Calu3 (cell line): ENCODE measurements at regions not wholly inside any gene's neighbourhood (a gene's known extent, or its start where the extent isn't known, plus 50 kb on each side); places are given as distances from the start of the nearest gene placed in this dataset.

Experiments
- BruUV-seq: library from RNA; stranded (reverse); fragments of 400-500 nt; replicated peaks from 2 replicates; lab custom pipeline; 2021; lab: Mats Ljungman, UMichigan
- CTCF ChIA-PET: fragments of 300-600 bp; sonication (Branson Sonifier 250); formaldehyde crosslinking; loops from one replicate; lab custom pipeline; 2022; ENCODE audit warnings: antibody characterized with exemption; lab: Charles Lee
- DNase-seq: peaks from one replicate; pipeline ENCODE4 v3.0.0; 2022
- H3K27ac Mint-ChIP-seq: one replicate; pipeline ENCODE4 v1.8.0; 2022; ENCODE audit warnings: mixed read lengths; ENCODE audit not compliant: unreplicated experiment
- H3K27me3 Mint-ChIP-seq: one replicate; pipeline ENCODE4 v1.8.0; 2022; ENCODE audit warnings: mixed read lengths; ENCODE audit not compliant: unreplicated experiment
- H3K36me3 Mint-ChIP-seq: one replicate; pipeline ENCODE4 v1.8.0; 2022; ENCODE audit warnings: mild to moderate bottlenecking, moderate library complexity, mixed read lengths; ENCODE audit not compliant: insufficient read depth, unreplicated experiment
- H3K4me1 Mint-ChIP-seq: one replicate; pipeline ENCODE4 v1.8.0; 2022; ENCODE audit warnings: mild to moderate bottlenecking, low read depth, mixed read lengths; ENCODE audit not compliant: unreplicated experiment
- H3K4me3 Mint-ChIP-seq: one replicate; pipeline ENCODE4 v1.8.0; 2022; ENCODE audit warnings: mild to moderate bottlenecking, low read depth, moderate library complexity, mixed read lengths; ENCODE audit not compliant: unreplicated experiment
- H3K9me3 Mint-ChIP-seq: one replicate; pipeline ENCODE4 v1.8.0; 2022; ENCODE audit warnings: low read depth, mixed read lengths; ENCODE audit not compliant: unreplicated experiment
- intact Hi-C: fragments of 100-400 bp; cut with micrococcal nuclease; formaldehyde crosslinking; loops from one replicate; pipeline ENCODE4 v1.10.0; 2022; ENCODE audit not compliant: unreplicated experiment
- TF ChIP-seq, protein P1 (sequence below): fragments of 200-600 bp; IDR thresholded peaks from one replicate; pipeline ENCODE4 v1.8.0; 2022; ENCODE audit warnings: antibody characterized with exemption; ENCODE audit not compliant: unreplicated experiment

DNA sequence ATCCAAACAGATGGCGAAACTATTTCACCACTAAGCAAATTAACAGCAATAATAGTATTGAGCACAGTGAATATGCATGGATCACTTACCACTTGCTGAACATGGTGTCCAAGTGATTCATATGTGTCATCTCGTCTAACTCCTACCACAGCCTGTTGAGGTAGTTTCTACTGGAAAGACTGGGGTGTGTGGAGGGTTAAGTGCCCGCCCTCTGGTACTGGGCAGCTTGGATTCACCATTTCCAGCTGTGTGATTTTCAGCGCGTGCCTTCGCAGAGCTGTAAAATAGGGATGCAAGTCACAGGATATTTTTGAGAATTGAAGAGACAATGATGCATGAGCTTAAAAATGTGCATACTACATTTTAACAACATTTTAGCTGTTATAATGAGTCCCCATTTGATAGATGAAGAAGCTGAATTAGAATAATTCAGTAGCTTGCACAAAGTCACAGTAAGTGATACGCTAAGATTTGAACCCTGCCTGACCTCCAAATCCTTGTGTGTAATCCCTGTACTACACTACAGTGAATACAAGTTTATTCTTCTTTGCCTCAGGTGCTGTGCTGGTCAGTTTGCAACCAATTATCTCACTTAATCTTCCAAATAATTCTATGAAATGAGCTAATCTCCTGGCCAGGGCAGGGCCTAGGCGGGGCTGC lies 75.2 kb upstream of the SIX2 start:
- TF ChIP-seq, protein P1, sequence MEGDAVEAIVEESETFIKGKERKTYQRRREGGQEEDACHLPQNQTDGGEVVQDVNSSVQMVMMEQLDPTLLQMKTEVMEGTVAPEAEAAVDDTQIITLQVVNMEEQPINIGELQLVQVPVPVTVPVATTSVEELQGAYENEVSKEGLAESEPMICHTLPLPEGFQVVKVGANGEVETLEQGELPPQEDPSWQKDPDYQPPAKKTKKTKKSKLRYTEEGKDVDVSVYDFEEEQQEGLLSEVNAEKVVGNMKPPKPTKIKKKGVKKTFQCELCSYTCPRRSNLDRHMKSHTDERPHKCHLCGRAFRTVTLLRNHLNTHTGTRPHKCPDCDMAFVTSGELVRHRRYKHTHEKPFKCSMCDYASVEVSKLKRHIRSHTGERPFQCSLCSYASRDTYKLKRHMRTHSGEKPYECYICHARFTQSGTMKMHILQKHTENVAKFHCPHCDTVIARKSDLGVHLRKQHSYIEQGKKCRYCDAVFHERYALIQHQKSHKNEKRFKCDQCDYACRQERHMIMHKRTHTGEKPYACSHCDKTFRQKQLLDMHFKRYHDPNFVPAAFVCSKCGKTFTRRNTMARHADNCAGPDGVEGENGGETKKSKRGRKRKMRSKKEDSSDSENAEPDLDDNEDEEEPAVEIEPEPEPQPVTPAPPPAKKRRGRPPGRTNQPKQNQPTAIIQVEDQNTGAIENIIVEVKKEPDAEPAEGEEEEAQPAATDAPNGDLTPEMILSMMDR = no peak
- H3K27me3 Mint-ChIP-seq = no peaks in the 10 kb centered on the region
- no peak overlapping the region for H3K4me3 Mint-ChIP-seq
- CTCF ChIA-PET = no interaction called here
- no peaks in the 10 kb centered on the region for H3K36me3 Mint-ChIP-seq
- no peak for DNase-seq
- intact Hi-C loops = no loop called here
- peaks cover 10% of the 10 kb centered on the region for H3K4me1 Mint-ChIP-seq
- no peak overlapping the region for H3K27ac Mint-ChIP-seq
- H3K9me3 Mint-ChIP-seq = no peaks in the 10 kb centered on the region
- no TSS peak for BruUV-seq

DNA sequence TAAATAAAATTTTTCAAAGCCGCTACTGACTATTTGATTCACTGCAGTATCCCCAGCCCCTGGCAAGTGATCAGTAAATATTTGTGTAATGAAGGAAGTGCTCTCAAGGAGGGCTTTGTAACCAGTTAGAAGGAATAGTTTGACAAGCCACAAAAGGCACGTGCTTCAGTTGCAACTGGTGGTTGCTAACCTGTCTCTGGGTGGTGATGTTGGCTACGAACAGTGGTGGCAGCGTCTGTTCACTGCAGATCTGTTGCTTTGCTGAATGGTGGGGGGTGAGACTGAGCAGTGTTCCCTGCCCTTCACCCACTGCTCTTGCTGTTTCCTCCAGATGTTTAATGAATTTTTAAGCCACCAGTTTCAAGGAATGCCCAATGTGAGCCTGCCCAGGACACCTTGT lies 73.9 kb upstream of the SIX2 start:
- Mint-ChIP-seq H3K27ac (no peak overlapping the region), H3K4me3 (no peak overlapping the region), H3K27me3 (no peaks in the 10 kb centered on the region), H3K4me1 (peaks cover 10% of the 10 kb centered on the region), H3K36me3 (no peaks in the 10 kb centered on the region), H3K9me3 (no peaks in the 10 kb centered on the region)
- CTCF ChIA-PET = no interaction called here
- intact Hi-C loops = no loop called here
- peak; percentile 39 for DNase-seq
- TF ChIP-seq, protein P1 = no peak
- BruUV-seq = no TSS peak

DNA sequence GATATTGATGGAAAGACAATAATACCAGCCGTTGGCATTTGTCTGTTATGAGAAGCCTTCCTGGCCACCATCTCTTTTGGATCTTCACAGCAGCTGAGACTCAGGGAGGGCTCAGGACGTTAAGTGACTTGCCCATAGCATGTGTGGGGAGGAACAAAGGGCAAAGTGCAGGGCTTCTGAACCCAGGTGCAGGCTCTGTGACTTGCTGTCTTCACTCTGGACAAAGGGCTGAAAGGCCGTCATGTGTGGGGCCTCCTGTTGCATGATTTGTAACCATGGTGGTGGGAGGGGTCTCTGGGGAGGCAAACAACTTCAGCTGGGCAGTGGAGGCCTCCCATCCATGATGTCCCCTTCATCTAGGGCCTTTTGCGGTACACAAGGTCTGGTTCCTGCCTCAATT lies 65.5 kb upstream of the SIX2 start:
- DNase-seq = no peak
- no peaks in the 10 kb centered on the region for H3K4me1 Mint-ChIP-seq
- TF ChIP-seq, protein P1 = no peak
- intact Hi-C loops = no loop called here
- CTCF ChIA-PET = no interaction called here
- H3K9me3 Mint-ChIP-seq = no peaks in the 10 kb centered on the region
- peaks cover 14% of the 10 kb centered on the region for H3K27me3 Mint-ChIP-seq
- no peak overlapping the region for H3K27ac Mint-ChIP-seq
- no peak overlapping the region for H3K4me3 Mint-ChIP-seq
- no peaks in the 10 kb centered on the region for H3K36me3 Mint-ChIP-seq
- no TSS peak for BruUV-seq

DNA sequence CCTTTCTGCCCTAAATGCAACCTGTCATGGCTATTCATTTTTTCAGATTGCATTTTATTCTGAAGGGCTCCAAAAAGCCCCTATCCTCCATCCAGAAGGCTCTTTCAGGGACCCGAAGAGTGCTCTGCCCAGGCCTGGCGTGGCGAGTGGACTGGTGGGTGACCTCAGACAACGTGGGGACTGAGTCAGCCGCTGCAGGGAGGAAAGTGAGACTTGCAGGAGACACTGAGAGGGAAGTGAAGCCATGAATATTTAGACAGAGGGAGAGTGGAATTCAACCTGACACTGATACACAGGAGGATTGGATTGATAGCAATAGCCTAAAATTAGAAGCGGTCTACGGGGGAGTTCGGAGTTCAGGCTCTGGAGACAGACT lies 63.6 kb upstream of the SIX2 start:
- Mint-ChIP-seq H3K9me3 (no peaks in the 10 kb centered on the region), H3K4me1 (no peaks in the 10 kb centered on the region), H3K4me3 (no peak overlapping the region), H3K36me3 (no peaks in the 10 kb centered on the region), H3K27me3 (peaks cover 14% of the 10 kb centered on the region), H3K27ac (no peak overlapping the region)
- DNase-seq = no peak
- BruUV-seq = no TSS peak
- CTCF ChIA-PET = no interaction called here
- intact Hi-C loops = no loop called here
- TF ChIP-seq, protein P1 = no peak
